PC-3 (cell line): ENCODE measurements at regions not wholly inside any gene's neighbourhood (a gene's known extent, or its start where the extent isn't known, plus 50 kb on each side); places are given as distances from the start of the nearest gene placed in this dataset.
"Not testable (repeated sequence)": the region's sequence is repeated elsewhere in the genome, so short reads cannot be mapped to it uniquely, and the experiment has no call there.

Experiments used
- ATAC-seq: fragments of 200-7000 bp; cut with Tn5 transposase; 2 replicates; pipeline ENCODE4 v1.9.1; 2020; ENCODE audit warnings: mild to moderate bottlenecking, moderate library complexity
- BruUV-seq: library from RNA; stranded (reverse); fragments of 400-500 nt; replicated peaks from 2 replicates; lab custom pipeline; 2021; lab: Mats Ljungman, UMichigan
- CTCF ChIA-PET: fragments of 300-600 bp; sonication (Branson Sonifier 250); formaldehyde crosslinking; loops from one replicate; lab custom pipeline; 2022; ENCODE audit warnings: antibody characterized with exemption; lab: Charles Lee
- POLR2A ChIA-PET: fragments of 300-600 bp; sonication (Branson Sonifier 250); formaldehyde crosslinking; loops from one replicate; lab custom pipeline; 2022; ENCODE audit warnings: antibody characterized with exemption; ENCODE audit not compliant: unreplicated experiment; lab: Charles Lee
- DNase-seq: peaks from one replicate; pipeline ENCODE4 v3.0.0-alpha.2; 2015
- H2AFZ ChIP-seq: fragments of 300-600 bp; sonication (generic); 2 replicates; pipeline ENCODE4 v1.6.0; 2016; ENCODE audit warnings: antibody characterized with exemption, low read length
- H3F3A ChIP-seq: fragments of 300-600 bp; sonication (generic); one replicate; pipeline ENCODE4 v1.6.0; 2017; ENCODE audit warnings: antibody characterized with exemption, low read length, control low read depth, mild to moderate bottlenecking; ENCODE audit not compliant: unreplicated experiment
- H3K27ac ChIP-seq: fragments of 300-600 bp; sonication (generic); 2 replicates; pipeline ENCODE4 v1.5.1; 2016; ENCODE audit warnings: mild to moderate bottlenecking, low read length
- H3K27me3 ChIP-seq: fragments of 300-600 bp; sonication (generic); 2 replicates; pipeline ENCODE4 v1.6.1; 2016; ENCODE audit warnings: low read length, mixed read lengths
- H3K36me3 ChIP-seq: fragments of 300-600 bp; sonication (generic); 2 replicates; pipeline ENCODE4 v1.6.1; 2016; ENCODE audit warnings: low read depth, mixed run types, low read length, mixed read lengths
- H3K4me1 ChIP-seq: fragments of 300-600 bp; sonication (generic); 2 replicates; pipeline ENCODE4 v1.5.1; 2016; ENCODE audit warnings: low read length; ENCODE audit not compliant: insufficient read depth
- H3K4me2 ChIP-seq: fragments of 300-600 bp; sonication (generic); 2 replicates; pipeline ENCODE4 v1.6.0; 2016; ENCODE audit warnings: low read length
- H3K4me3 ChIP-seq: fragments of 300-600 bp; sonication (generic); 2 replicates; pipeline ENCODE4 v1.5.1; 2016; ENCODE audit warnings: mild to moderate bottlenecking, low read length, mixed read lengths
- H3K79me2 ChIP-seq: fragments of 300-600 bp; sonication (generic); 2 replicates; pipeline ENCODE4 v1.6.1; 2017; ENCODE audit warnings: low read length, mixed read lengths
- H3K9ac ChIP-seq: fragments of 300-600 bp; sonication (generic); 2 replicates; pipeline ENCODE4 v1.6.0; 2016; ENCODE audit warnings: mild to moderate bottlenecking, low read length
- H3K9me2 ChIP-seq: fragments of 300-600 bp; sonication (generic); replicated peaks from 2 replicates; pipeline ENCODE4 v1.6.1; 2016; ENCODE audit warnings: mixed run types, low read length, mixed read lengths
- H3K9me3 ChIP-seq: fragments of 300-600 bp; sonication (generic); 2 replicates; pipeline ENCODE4 v1.6.1; 2016; ENCODE audit warnings: low read length, mixed read lengths
- H4K20me1 ChIP-seq: fragments of 300-600 bp; sonication (generic); 2 replicates; pipeline ENCODE4 v1.6.1; 2016; ENCODE audit warnings: low read length, mixed read lengths
- EZH2 ChIP-seq: fragments of 300-600 bp; sonication (generic); IDR thresholded peaks from one replicate; pipeline ENCODE4 v1.6.1; 2017; ENCODE audit warnings: antibody characterized with exemption, mild to moderate bottlenecking, low read length; ENCODE audit not compliant: unreplicated experiment
- EZH2phosphoT487 ChIP-seq: fragments of 300-600 bp; sonication (generic); IDR thresholded peaks from 2 replicates; pipeline ENCODE4 v1.6.1; 2018; ENCODE audit warnings: mild to moderate bottlenecking, antibody characterized with exemption, low read length, borderline replicate concordance
- intact Hi-C: fragments of 100-400 bp; cut with micrococcal nuclease; formaldehyde crosslinking; loops from 2 replicates; pipeline ENCODE4 v1.9.0; 2023
- TF ChIP-seq, protein P1 (sequence below): fragments of 300-600 bp; sonication (generic); conservative IDR thresholded peaks from 2 replicates; pipeline ENCODE4 v1.5.1; 2017; ENCODE audit warnings: antibody characterized with exemption, low read depth, mild to moderate bottlenecking, low read length

GRCh38 chr9:64773491-64773931 lies 511.5 kb downstream of the FOXD4L5 start:
- Histone ChIP-seq H3K36me3 (no peaks in the 10 kb centered on the region), H3K9me2 (no peaks in the 10 kb centered on the region), H4K20me1 (no peaks in the 10 kb centered on the region), H3K4me2 (no peak overlapping the region), H3K4me3 (no peak overlapping the region), H3K27ac (no peak overlapping the region), H3K27me3 (no peaks in the 10 kb centered on the region), H2AFZ (no peak overlapping the region), H3K79me2 (no peaks in the 10 kb centered on the region), H3K4me1 (no peaks in the 10 kb centered on the region), H3F3A (no peaks in the 10 kb centered on the region), H3K9me3 (no peaks in the 10 kb centered on the region), H3K9ac (no peak overlapping the region)
- ChIA-PET POLR2A (no interaction called here), CTCF (no interaction called here)
- BruUV-seq, result no TSS peak
- TF ChIP-seq EZH2 (no peak), EZH2phosphoT487 (no peak)
- TF ChIP-seq, protein P1, sequence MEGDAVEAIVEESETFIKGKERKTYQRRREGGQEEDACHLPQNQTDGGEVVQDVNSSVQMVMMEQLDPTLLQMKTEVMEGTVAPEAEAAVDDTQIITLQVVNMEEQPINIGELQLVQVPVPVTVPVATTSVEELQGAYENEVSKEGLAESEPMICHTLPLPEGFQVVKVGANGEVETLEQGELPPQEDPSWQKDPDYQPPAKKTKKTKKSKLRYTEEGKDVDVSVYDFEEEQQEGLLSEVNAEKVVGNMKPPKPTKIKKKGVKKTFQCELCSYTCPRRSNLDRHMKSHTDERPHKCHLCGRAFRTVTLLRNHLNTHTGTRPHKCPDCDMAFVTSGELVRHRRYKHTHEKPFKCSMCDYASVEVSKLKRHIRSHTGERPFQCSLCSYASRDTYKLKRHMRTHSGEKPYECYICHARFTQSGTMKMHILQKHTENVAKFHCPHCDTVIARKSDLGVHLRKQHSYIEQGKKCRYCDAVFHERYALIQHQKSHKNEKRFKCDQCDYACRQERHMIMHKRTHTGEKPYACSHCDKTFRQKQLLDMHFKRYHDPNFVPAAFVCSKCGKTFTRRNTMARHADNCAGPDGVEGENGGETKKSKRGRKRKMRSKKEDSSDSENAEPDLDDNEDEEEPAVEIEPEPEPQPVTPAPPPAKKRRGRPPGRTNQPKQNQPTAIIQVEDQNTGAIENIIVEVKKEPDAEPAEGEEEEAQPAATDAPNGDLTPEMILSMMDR, result no peak
- intact Hi-C loops, result no loop called here
- no peak for ATAC-seq
- no peak for DNase-seq

- not testable (repeated sequence) for H3K4me2 ChIP-seq, ATAC-seq
Measured at GRCh38 chr9:64772751-64773331, 512.2 kb downstream of the FOXD4L5 start.

GRCh38 chr9:64772123-64772736 lies 512.8 kb downstream of the FOXD4L5 start:
- DNase-seq, H3K9ac ChIP-seq, H3K27me3 ChIP-seq, intact Hi-C loops, H4K20me1 ChIP-seq, H3K79me2 ChIP-seq, H3K4me2 ChIP-seq, H3K9me3 ChIP-seq, BruUV-seq, ATAC-seq, H2AFZ ChIP-seq, H3K4me3 ChIP-seq, H3F3A ChIP-seq, CTCF ChIA-PET, H3K27ac ChIP-seq, POLR2A ChIA-PET, H3K36me3 ChIP-seq, H3K9me2 ChIP-seq, H3K4me1 ChIP-seq: not testable (repeated sequence)

More at GRCh38 chr9:64772751-64773331, 512.2 kb downstream of the FOXD4L5 start:
- H3K4me3 ChIP-seq, H3K27ac ChIP-seq, BruUV-seq, H3K9me3 ChIP-seq, DNase-seq, H3F3A ChIP-seq, intact Hi-C loops, POLR2A ChIA-PET, CTCF ChIA-PET, H3K27me3 ChIP-seq, H3K9me2 ChIP-seq, H4K20me1 ChIP-seq, H3K36me3 ChIP-seq, H2AFZ ChIP-seq, H3K79me2 ChIP-seq, H3K9ac ChIP-seq, H3K4me1 ChIP-seq: not testable (repeated sequence)
